ENCODE measurements at regions not wholly inside any gene's neighbourhood (a gene's known extent, or its start where the extent isn't known, plus 50 kb on each side); places are given as distances from the start of the nearest gene placed in this dataset.

DNA sequence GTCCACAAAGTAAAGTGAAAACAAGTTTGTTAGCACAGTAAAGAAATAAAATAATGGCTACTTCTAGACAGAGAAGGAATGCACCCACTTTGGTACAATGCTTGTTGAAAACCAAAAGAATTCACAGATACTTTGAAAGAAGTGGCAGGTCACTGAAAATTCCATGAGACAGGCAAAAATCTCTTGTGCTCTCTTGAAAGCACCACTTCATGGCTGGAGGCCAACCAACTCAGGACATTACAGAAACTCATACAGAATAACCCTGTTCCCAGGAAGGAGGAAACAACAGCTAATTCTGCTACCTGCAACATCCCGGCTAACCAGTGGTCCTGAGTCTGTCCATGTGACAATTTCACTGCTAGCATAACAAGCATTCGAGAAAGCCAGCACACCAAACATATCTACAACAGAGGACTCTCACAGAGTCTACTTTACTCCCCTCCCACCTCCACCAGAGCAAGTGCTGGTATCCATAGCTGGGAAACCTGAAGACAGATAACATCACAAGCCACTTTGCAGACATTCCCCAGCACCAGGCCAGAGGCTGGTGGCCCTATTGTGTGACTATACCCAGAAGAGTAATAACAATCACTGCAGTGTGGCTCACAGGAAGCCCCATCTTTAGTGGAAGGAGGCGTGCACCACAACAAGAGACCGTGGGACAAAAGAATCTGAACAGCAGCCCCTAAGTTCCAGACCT, 255.3 kb upstream of the SLITRK3 start:
- TF ChIP-seq, protein P1, sequence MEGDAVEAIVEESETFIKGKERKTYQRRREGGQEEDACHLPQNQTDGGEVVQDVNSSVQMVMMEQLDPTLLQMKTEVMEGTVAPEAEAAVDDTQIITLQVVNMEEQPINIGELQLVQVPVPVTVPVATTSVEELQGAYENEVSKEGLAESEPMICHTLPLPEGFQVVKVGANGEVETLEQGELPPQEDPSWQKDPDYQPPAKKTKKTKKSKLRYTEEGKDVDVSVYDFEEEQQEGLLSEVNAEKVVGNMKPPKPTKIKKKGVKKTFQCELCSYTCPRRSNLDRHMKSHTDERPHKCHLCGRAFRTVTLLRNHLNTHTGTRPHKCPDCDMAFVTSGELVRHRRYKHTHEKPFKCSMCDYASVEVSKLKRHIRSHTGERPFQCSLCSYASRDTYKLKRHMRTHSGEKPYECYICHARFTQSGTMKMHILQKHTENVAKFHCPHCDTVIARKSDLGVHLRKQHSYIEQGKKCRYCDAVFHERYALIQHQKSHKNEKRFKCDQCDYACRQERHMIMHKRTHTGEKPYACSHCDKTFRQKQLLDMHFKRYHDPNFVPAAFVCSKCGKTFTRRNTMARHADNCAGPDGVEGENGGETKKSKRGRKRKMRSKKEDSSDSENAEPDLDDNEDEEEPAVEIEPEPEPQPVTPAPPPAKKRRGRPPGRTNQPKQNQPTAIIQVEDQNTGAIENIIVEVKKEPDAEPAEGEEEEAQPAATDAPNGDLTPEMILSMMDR (IDR thresholded peaks at IDR 0.05) = no peak
- TF ChIP-seq EP300 (IDR thresholded peaks at IDR 0.05) = no peak
